Right cardiac atrium (tissue), 5 donors: ENCODE measurements at regions not wholly inside any gene's neighbourhood (a gene's known extent, or its start where the extent isn't known, plus 50 kb on each side); places are given as distances from the start of the nearest gene placed in this dataset.
"Not testable (repeated sequence)": the region's sequence is repeated elsewhere in the genome, so short reads cannot be mapped to it uniquely, and the experiment has no call there.

Experiments
- ATAC-seq, 2 donors: fragments of 200-7000 bp; cut with Tn5 transposase; one replicate each; pipeline versions ENCODE4 v1.8.0 to v1.9.1; 2020; ENCODE audit warnings: moderate library complexity in 2 of 2, mild to moderate bottlenecking in 1 of 2
- DNase-seq, 3 donors: peaks; one replicate each; pipeline ENCODE4 v3.0.0-alpha.2; 2020
- H3K27ac ChIP-seq: one replicate; pipeline ENCODE4 v1.5.1; 2013; ENCODE audit warnings: mild to moderate bottlenecking, low read length, control low read depth, moderate library complexity
- H3K27me3 ChIP-seq: one replicate; pipeline ENCODE4 v1.6.1; 2013; ENCODE audit not compliant: control insufficient read depth, insufficient read depth
- H3K4me1 ChIP-seq: one replicate; pipeline ENCODE4 v1.6.1; 2013; ENCODE audit warnings: low read length; ENCODE audit not compliant: control insufficient read depth, insufficient read depth
- H3K4me3 ChIP-seq: one replicate; pipeline ENCODE4 v1.5.1; 2013; ENCODE audit warnings: low read length, control low read depth
- H3K9me3 ChIP-seq: one replicate; pipeline ENCODE4 v1.6.1; 2013; ENCODE audit warnings: low read length; ENCODE audit not compliant: control insufficient read depth
- WGBS: extraction: QIAGEN DNeasy Blood & Tissue Kit; methylation state at CpG from one replicate; pipeline ENCODE4 v1.1.7; 2013; 5-methylcytosine and 5-hydroxymethylcytosine counted together
- intact Hi-C, 4 donors: fragments of 100-400 bp; cut with DNase I; formaldehyde crosslinking; loops; one replicate each; pipeline versions ENCODE4 v1.11.0 to v1.14.0; 2022 to 2023
- donor health status: healthy with polysubstance abuse.
- donor health status: DM: no; HTN: yes; CAD: no.
- donor health status: DM: no; HTN: no; CAD: no.
- donor health status: DM: no; HTN: yes; CAD: no; lungs with severe emphysema.
- donor health status: DM: yes; HTN: yes; CAD: no.

DNA sequence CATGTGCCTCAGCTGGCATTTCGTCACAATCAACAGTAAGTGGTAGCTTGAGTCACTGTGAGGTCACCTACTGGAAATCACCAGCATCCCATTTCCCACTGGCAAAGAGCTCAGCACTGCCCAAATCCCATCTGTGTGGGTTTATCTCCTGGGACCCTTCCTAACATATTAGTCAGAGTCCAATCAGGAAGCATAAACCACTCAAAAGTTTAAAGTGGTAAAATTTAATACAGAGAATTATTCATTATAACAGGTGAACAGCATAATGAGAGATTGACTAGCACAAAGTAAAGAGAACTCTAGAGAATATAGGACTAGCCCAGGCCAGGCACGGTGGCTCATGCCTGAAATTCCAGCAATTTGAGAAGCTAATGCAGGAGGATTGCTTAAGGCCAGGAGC lies 107.1 kb upstream of the TP53BP2 start:
- intact Hi-C loops, result not testable (repeated sequence)

DNA sequence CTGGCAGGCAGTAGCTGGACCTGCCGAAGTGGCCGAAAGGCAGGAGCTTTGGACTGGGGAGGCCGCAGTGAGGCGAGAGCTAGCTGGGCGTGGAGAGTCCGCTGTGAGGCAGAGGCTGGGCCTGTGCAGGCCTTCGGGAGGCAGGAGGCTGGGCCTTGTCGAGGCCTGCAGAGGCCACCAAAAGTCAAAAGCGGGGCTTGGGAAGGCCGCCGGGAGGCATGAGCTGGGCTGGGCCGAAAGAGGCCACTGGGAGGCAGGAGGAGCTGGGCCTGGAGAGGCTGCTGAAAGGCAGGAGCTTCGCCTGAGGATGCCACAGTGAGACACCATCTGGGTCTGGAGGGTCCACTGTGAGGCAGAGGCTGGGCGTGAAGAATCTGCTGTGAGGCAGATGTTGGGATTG lies 105.8 kb upstream of the TP53BP2 start:
- WGBS, result 89% methylated on average over 14 of the region's 14 CpGs

More for the DNA sequence above, 107.1 kb upstream of the TP53BP2 start:
- not testable (repeated sequence) for H3K27me3 ChIP-seq, H3K9me3 ChIP-seq, H3K4me1 ChIP-seq, DNase-seq, H3K27ac ChIP-seq, ATAC-seq, H3K4me3 ChIP-seq
- 54% methylated on average over 2 of the region's 2 CpGs for WGBS

DNA sequence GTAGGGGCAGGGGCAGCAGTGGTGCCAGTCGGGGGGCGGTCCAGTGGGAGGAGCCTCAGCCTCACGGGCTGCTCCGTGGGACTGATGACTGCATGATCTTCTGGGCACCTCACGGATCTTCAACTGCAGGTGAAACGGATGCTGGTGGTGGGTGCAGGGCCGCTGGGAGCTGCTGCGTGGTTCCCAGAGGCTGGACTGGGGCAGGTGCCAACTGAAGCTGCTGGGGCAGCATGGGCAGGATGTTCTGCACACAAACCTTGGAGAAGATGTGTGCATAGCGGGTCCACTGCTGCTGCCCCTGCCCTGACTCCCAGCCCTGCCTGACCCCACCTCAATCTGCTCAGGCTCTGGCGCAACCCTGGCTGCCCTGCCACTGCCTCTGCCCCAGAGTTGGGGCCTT lies 104.2 kb upstream of the TP53BP2 start:
- intact Hi-C loops, H3K4me3 ChIP-seq, ATAC-seq, H3K27ac ChIP-seq, H3K4me1 ChIP-seq, H3K9me3 ChIP-seq, H3K27me3 ChIP-seq: not testable (repeated sequence)
- DNase-seq, result peak in 1 of 3 donors; percentile 28
- WGBS, result 87% methylated on average over 10 of the region's 10 CpGs

More for the DNA sequence above, 105.8 kb upstream of the TP53BP2 start:
- ATAC-seq, H3K27me3 ChIP-seq, intact Hi-C loops, H3K4me3 ChIP-seq, H3K9me3 ChIP-seq, H3K4me1 ChIP-seq, H3K27ac ChIP-seq: not testable (repeated sequence)
- DNase-seq, result peak in 1 of 3 donors; percentile 7

DNA sequence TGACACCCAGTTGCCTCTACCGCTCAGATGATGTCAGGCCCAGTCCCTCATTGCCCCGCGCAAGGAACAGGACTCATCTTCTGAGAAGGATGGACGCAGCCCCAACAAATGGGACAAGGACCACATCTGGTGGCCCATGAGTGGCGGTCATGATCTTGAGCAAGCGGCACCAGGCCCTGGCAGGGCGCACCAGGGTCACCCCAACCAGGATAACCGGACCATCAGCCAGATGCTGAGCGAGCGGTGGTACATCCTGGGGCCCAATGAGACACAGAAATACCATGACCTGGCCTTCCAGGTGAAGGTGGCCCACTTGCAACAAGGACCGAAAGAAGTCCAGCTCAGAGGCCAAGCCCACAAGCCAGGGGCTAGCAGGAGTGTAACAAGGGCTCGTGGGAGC lies 102.3 kb upstream of the TP53BP2 start:
- H3K27me3 ChIP-seq, ATAC-seq, H3K4me1 ChIP-seq, H3K27ac ChIP-seq, H3K9me3 ChIP-seq, H3K4me3 ChIP-seq, intact Hi-C loops: not testable (repeated sequence)
- peak in 2 of 3 donors; percentile 17 to 31 for DNase-seq
- WGBS, result 94% methylated on average over 11 of the region's 12 CpGs

DNA sequence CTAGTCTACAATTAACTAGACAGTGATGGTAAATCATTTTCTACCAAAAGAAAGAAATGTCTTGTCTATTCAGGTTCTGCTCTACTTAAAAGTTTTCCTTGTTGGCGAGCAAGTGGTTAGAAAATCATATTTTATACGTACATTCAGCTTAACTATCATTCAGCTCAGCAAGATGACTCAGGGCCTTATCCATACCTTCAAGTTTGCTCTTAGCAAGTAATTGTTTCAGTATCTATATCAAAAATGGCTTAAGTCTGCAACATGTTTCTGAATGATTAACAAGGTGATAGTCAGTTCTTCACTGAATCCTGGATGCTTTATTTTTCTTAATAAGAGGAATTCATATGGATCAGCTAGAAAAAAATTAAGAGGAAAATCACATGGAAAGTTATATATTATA lies 90.8 kb upstream of the TP53BP2 start:
- intact Hi-C loops, H3K9me3 ChIP-seq, H3K4me3 ChIP-seq, H3K27me3 ChIP-seq, ATAC-seq, DNase-seq, H3K27ac ChIP-seq, H3K4me1 ChIP-seq: not testable (repeated sequence)
- 83% methylated on average over 2 of the region's 2 CpGs for WGBS

DNA sequence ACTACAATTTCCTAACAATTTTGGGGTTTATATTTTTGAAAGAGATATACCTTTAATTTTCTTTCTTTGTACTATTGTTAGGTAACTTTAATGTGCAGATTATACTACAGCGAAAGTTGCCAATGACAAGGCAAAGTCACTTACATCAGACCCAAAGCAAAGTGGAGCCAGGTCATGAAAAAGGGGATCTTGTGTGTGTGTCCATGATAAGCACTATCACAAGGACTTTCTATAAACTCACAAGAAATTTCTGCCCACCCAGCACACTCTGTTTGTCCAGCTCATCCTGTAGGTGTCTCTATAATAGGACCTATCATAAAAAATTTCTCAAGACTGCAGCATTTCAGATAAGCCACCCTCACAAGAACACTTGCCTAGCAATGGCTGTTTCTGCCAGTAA lies 85.7 kb upstream of the TP53BP2 start:
- H3K27me3 ChIP-seq, H3K4me1 ChIP-seq, ATAC-seq, intact Hi-C loops, H3K4me3 ChIP-seq, H3K9me3 ChIP-seq, H3K27ac ChIP-seq, DNase-seq: not testable (repeated sequence)
- 59% methylated on average over 1 of the region's 1 CpG for WGBS

DNA sequence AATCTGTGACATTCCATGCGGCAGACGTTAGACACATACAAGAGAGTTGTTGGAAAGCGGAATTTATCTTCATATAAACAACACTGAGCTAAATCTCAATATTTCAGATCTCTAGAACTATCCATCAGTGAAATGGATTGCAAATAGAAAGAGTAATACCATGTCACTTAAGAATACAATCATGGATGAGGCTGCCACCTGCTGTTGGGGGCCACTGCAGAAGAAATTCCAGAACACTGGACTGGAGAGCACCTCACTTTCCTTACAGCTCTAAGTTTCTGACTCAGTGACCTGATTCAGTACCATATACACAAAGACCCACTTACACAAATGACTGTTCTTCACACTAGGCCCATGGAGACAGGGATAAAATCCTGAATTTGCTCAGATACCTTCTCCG lies 75.1 kb upstream of the TP53BP2 start:
- H3K4me3 ChIP-seq, H3K9me3 ChIP-seq, H3K27me3 ChIP-seq, ATAC-seq, intact Hi-C loops, H3K4me1 ChIP-seq, H3K27ac ChIP-seq: not testable (repeated sequence)
- peak; percentile 38 to 75 (median 69) for DNase-seq
- 90% methylated on average over 1 of the region's 4 CpGs for WGBS

DNA sequence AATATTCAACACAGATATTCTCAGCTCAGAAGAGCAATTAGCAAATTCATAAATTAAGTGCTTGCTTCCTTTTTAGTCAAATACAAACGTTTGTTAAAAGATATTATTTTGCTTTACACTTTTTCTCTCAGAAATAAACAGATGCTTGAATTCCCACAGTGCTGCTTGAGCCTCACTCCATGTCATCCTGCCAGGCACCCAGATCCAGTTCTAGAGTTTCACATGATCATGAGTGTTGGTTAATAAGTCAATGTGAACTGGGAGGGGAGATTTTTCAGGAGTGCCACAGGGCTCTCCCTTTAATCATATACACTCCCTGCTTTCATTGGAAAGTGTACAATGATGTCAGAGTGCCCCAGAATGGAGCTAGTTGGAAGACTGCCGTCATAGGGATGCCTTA lies 69.7 kb upstream of the TP53BP2 start:
- H3K27me3 ChIP-seq, H3K9me3 ChIP-seq, ATAC-seq, H3K27ac ChIP-seq, H3K4me1 ChIP-seq, DNase-seq, intact Hi-C loops, H3K4me3 ChIP-seq: not testable (repeated sequence)
- WGBS, result 88% methylated on average over 1 of the region's 2 CpGs

DNA sequence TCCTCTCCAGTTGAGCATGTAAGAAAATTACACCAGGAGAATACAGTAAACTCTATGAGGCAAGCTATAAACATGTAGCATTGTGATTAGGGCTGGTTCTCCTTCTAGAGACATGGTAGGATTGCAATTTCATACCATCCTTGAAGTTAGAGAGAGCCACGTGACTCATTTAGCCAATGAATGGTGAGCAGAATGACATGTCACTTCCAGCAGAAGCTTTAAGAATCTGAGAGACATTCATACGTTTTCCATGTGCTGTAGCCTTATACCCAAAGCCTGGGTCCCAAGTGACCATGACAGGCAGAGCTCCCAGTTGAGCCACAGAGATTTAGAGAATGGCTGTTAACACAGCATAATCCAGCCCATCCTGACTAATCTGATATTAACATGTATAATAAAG lies 68.0 kb upstream of the TP53BP2 start:
- ATAC-seq, H3K4me3 ChIP-seq, H3K27me3 ChIP-seq, DNase-seq, H3K4me1 ChIP-seq, H3K9me3 ChIP-seq, intact Hi-C loops, H3K27ac ChIP-seq: not testable (repeated sequence)
- 59% methylated on average over 2 of the region's 2 CpGs for WGBS

DNA sequence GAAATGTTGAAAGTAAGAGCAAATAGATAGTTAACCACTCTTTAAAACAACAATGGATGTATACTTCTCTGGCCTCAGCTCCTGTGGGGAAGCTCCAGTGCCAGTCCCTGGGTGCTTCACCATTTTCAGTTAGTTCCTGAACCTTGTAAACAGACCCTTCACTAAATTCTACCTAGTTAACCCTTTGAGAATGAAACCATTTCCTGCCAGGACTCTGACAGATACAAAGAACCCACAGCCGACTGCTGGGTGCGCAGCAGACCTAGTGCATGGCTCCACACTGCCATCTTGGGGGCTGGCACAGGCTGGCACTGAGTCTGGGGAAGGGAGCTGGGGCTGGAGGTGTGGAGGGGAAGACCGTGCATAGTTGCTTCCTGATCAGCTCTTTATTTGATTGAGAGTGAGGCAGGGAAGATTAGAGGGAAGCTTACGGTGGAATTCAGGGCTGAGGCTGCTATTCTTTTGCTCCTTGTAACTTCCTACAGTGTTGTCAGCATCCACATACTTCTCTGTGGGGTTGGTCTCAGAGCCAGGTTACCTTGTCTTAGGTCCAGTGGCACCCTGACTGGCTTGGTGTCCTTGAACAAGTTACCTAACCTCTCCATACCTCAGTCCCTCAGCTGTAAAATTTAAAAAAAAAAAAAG lies 62.3 kb upstream of the TP53BP2 start:
- H3K9me3 ChIP-seq, result not testable (repeated sequence)

DNA sequence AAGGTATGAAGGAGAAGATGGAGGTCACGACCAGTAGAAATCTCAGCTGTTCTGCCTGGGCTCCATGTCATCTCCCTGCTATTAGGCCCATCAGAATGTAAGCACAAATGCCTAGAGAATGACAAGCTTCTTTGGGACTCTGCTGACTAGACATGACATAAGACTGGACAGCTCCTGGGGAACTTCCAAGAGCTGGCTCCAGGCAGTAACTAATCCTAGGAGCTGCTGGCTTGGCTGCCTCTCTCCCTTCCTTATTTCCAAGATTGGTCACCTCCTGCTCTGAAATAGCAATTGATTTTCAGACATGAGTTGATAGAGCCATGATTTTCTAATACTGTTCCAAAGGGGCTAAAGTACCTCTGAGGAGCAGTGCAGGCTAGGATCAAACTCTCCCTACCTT lies 57.5 kb upstream of the TP53BP2 start:
- H3K27ac ChIP-seq, H3K9me3 ChIP-seq, H3K4me1 ChIP-seq, ATAC-seq, intact Hi-C loops, H3K27me3 ChIP-seq, H3K4me3 ChIP-seq: not testable (repeated sequence)
- 40% methylated on average over 1 of the region's 1 CpG for WGBS
- peak in 1 of 3 donors; percentile 29 for DNase-seq

More for the DNA sequence above, 62.3 kb upstream of the TP53BP2 start:
- H3K4me1 ChIP-seq, ATAC-seq, H3K27me3 ChIP-seq, intact Hi-C loops, H3K4me3 ChIP-seq, H3K27ac ChIP-seq: not testable (repeated sequence)
- WGBS, result 18% methylated on average over 4 of the region's 4 CpGs
- peak in 1 of 3 donors; percentile 33 for DNase-seq

DNA sequence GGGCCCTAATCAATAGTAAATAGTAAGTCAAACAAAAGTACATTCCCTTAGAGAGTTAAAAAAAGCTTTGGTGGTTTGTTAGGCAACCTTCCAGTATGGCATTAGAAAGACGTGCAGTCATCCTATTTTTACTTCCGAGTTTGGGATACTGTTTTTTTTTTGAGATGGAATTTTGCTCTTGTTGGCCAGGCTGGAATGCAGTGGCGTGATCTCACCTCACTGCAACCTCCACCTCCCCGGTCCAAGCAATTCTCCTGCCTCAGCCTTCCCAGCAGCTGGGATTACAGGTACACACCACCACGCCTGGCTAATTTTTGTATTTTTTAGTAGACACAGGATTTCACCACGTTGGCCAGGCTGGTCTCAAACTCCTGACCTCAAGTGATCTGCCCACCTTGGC lies 54.0 kb upstream of the TP53BP2 start:
- intact Hi-C loops, DNase-seq, H3K4me3 ChIP-seq, ATAC-seq, H3K27ac ChIP-seq, H3K9me3 ChIP-seq, H3K27me3 ChIP-seq, H3K4me1 ChIP-seq: not testable (repeated sequence)
- 49% methylated on average over 6 of the region's 6 CpGs for WGBS
